ENCODE measurements at regions not wholly inside any gene's neighbourhood (a gene's known extent, or its start where the extent isn't known, plus 50 kb on each side); places are given as distances from the start of the nearest gene placed in this dataset.

- no peak for DNase-seq (ENCODE audit: low spot score)
Measured at GRCh38 chr5:155193483-155194107, 180.0 kb downstream of the KIF4B start.

DNA sequence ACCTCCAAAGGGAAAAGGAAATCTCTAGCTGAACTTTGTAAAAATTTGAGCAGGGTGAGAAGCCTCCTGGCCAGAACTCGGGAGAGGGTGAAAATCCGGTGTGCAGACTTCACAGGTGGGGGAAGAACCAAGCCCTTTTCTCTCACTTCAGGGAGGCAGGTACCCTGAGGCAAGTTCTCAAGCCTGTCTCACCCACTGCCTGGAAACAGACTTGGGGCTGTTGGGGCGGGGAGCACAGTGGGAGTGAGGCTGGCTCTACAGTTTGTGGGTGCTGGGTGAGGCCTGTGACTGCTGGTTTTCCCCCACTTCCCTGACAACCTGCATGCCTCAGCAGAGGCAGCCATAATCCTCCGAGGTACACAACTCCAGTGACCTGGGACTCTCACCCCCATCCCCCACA is 187.1 kb downstream of the KIF4B start:
- DNase-seq (ENCODE audit: low spot score), result no peak

DNA sequence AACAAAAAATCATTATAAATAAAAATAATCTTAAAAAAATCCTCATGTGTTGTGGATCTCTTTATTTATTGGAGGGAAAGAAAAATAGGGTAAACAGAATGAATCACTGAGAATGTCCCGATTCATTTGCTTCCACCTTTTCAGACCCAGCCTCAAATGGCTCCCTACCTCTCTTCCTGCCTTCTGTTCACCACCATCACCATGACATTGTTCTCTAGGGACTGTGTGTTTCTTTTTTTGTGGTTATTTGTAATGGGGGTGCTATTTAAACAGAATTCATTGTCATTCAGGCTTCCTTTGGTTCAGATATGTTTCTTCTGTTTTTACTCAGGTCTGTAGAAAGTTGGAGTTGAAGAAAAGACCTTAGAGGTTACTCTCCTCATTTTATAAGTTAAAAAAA is 198.2 kb downstream of the KIF4B start:
- DNase-seq (ENCODE audit: low spot score), result no peak

GRCh38 chr5:155222393-155222792 is 208.8 kb downstream of the KIF4B start:
- no peak for DNase-seq (ENCODE audit: low spot score)

DNA sequence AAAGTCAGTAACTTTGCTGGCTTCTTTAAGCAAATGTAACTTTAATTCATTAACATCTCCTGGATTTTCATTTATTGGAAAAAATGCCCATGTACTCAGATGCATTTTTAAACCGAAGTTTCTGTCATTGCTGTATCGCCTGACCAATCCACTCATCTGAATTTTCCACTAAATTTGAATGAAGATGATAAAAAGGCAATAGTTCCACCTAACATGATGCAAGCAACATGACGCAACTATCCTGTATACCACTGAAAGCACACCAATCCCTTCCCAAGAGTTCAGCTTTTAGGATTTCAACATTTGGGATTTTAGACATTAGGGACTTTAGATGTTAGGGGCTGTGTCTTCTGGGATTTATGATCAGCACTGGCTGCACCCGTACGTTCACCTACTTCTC is 215.6 kb downstream of the KIF4B start:
- no peak for DNase-seq (ENCODE audit: low spot score)

- no peak for DNase-seq (ENCODE audit: low spot score)
Measured at GRCh38 chr5:155239803-155240202, 226.2 kb downstream of the KIF4B start.

GRCh38 chr5:155250596-155250995 is 237.0 kb downstream of the KIF4B start:
- no peak for DNase-seq (ENCODE audit: low spot score)

DNA sequence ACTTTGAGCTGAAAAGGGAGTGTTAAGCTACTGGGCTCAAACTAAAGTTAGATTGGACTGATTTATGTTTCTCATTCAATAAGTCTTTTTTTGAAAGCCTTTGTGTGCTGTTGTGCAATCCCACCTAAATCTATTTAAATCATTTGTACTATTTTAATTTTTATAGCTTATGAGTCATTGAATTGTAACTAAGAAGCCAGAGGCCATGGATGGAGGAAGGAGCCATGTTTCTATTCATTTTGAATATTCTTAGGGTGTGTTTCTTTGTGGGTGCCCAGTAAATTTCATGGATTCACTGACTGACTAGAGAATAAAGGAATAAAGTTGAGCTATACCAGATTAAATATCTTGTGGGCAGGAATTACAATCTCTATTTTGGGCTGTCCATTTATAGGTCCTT is 238.5 kb downstream of the KIF4B start:
- DNase-seq (ENCODE audit: low spot score), result no peak

GRCh38 chr5:155252717-155253116 is 239.2 kb downstream of the KIF4B start:
- DNase-seq (ENCODE audit: low spot score), result no peak

DNA sequence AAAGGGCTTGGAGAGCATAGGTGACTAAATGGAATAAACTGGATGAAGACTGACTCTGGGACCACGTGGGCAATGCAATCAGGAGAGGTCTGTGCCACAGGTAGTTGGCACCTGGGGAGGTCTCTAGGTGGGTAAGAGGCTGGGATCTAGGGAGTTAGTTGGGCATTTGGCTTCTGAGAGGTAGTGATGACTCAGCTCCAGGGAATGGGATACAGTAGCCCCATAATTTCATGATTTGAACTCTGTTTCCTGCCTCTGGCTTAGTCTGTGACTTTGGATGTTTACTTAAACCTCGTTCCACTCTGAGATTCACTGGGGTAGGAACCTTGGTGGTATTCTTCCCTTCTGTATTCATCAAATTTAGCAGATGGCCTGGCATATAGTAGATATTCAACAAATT is 240.8 kb downstream of the KIF4B start:
- no peak for DNase-seq (ENCODE audit: low spot score)

GRCh38 chr5:155258161-155258560 is 244.6 kb downstream of the KIF4B start:
- no peak for DNase-seq (ENCODE audit: low spot score)

GRCh38 chr5:155259648-155260047 is 246.1 kb downstream of the KIF4B start:
- DNase-seq (ENCODE audit: low spot score), result no peak

GRCh38 chr5:155260798-155261197 is 247.2 kb downstream of the KIF4B start:
- no peak for DNase-seq (ENCODE audit: low spot score)

GRCh38 chr5:155263381-155263780 is 249.8 kb downstream of the KIF4B start:
- DNase-seq (ENCODE audit: low spot score), result no peak

DNA sequence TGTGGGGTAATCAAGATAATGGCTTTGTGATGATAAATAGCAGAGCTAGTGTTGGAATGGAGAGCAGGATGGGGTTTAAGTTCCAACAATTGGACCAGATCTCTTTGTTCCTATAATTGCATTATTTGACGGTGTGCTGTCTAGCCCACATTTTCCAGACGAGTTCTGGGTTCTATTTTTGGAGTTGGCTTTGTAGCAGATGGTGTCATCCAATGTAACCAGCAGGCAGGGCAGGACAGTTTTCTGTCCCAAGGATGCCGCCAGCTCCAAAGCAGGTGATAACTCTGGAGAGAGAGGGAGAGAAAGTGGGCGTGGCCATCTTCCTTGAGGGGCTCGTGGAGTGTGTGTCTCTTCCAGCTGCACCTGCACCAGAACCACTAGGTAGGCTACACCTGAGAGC is 251.3 kb downstream of the KIF4B start:
- DNase-seq (ENCODE audit: low spot score), result no peak

- no peak for DNase-seq (ENCODE audit: low spot score)
Measured at GRCh38 chr5:155268770-155269425, 255.3 kb downstream of the KIF4B start.

- no peak for DNase-seq (ENCODE audit: low spot score)
Measured at GRCh38 chr5:155270725-155271124, 257.2 kb downstream of the KIF4B start.

DNA sequence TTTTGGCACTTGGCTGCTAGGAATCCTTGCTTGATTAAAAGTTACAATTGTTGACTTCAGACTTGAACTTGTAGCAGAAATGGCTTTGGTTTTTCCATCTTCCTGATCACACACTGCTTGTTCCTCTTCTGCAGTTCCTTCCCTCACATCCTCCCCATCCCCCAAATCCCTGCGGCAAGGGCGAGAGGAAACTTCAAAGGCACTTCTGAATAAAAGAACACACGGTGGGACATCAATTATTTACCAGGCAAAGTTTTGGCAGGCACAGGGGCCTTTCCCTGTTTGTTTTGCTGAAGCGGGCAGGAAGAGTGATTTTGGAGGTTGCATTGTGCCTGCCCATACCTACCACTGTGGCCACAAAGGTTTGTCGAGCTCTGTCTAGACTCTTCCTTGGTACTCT is 260.9 kb downstream of the KIF4B start:
- no peak for DNase-seq (ENCODE audit: low spot score)

- DNase-seq (ENCODE audit: low spot score), result no peak
Measured at GRCh38 chr5:155275222-155275621, 261.7 kb downstream of the KIF4B start.

GRCh38 chr5:155276231-155276630 is 262.7 kb downstream of the KIF4B start:
- no peak for DNase-seq (ENCODE audit: low spot score)

DNA sequence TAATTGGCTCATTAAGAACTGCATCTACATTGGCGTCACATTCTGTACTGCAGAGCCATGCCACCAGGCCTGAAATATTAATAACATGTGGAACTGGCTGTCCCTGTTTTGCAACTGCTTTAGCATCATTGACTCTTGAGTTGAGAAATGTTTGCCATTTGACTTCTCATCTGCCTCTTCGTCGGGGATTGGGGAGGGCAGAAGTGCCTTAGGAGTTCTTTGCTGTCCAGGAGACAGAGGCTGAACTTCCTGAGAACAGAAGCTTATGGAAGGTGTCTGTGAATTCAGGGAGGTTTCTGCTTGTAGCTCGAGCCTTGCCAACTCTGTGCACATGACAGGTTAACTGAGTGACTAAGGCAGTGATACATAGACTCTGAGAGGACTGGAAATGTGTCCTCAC is 265.0 kb downstream of the KIF4B start:
- DNase-seq (ENCODE audit: low spot score), result no peak

- DNase-seq (ENCODE audit: low spot score), result no peak
Measured at GRCh38 chr5:155282503-155283107, 269.1 kb downstream of the KIF4B start.

DNA sequence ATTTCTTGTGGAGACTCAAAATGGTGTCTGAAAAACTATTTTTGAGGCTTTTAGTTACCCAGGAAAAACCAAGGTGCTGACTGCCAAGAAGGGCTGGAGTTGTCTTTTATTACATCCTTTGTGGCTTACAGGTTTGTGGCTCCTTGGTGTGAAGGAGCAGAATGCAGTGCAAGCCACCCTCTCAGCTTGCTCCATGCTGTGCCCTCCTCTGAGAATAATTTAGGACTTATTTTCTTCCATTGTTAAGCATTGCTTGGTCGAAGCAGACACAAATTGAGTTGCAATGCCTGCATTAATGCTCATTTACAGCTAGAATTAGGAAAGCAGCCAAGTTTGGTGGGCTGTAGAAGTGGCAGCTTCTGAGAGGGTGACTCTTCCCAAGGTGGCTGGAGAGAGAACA is 272.2 kb downstream of the KIF4B start:
- DNase-seq (ENCODE audit: low spot score), result no peak

Data from mesenteric fat pad (tissue), 1 donor.